GM23338 (cell line): ENCODE measurements at regions not wholly inside any gene's neighbourhood (a gene's known extent, or its start where the extent isn't known, plus 50 kb on each side); places are given as distances from the start of the nearest gene placed in this dataset.

Source experiments
- ATAC-seq: fragments of 200-7000 bp; cut with Tn5 transposase; 3 replicates; pipeline ENCODE4 v1.9.1; 2020
- DNase-seq: peaks from one replicate; pipeline ENCODE4 v3.0.0-alpha.2; 2015; ENCODE audit warnings: low spot score
- H2AFZ ChIP-seq: fragments of 200-600 bp; sonication (generic); 2 replicates; pipeline ENCODE4 v1.8.0; 2016; ENCODE audit warnings: antibody characterized with exemption, mild to moderate bottlenecking, moderate library complexity
- H3F3A ChIP-seq: fragments of 200-600 bp; sonication (generic); replicated peaks from 2 replicates; pipeline ENCODE4 v1.8.0; 2017; ENCODE audit warnings: antibody characterized with exemption, mixed run types, low read depth
- H3K27ac ChIP-seq: fragments of 200-600 bp; sonication (generic); 2 replicates; pipeline ENCODE4 v1.6.1; 2016; ENCODE audit warnings: low read depth
- H3K27me3 ChIP-seq: fragments of 200-600 bp; sonication (generic); 2 replicates; pipeline ENCODE4 v1.8.0; 2016; ENCODE audit warnings: mild to moderate bottlenecking, mixed run types, moderate library complexity; ENCODE audit not compliant: insufficient read depth
- H3K36me3 ChIP-seq: fragments of 200-600 bp; sonication (generic); 2 replicates; pipeline ENCODE4 v1.8.0; 2016; ENCODE audit warnings: mild to moderate bottlenecking; ENCODE audit not compliant: insufficient read depth
- H3K4me1 ChIP-seq: fragments of 200-600 bp; sonication (generic); 2 replicates; pipeline ENCODE4 v1.8.0; 2016; ENCODE audit warnings: mild to moderate bottlenecking, moderate library complexity; ENCODE audit not compliant: insufficient read depth
- H3K4me2 ChIP-seq: fragments of 200-600 bp; sonication (generic); 2 replicates; pipeline ENCODE4 v1.7.1; 2017; ENCODE audit warnings: mixed run types
- H3K4me3 ChIP-seq: fragments of 200-600 bp; sonication (generic); 2 replicates; pipeline ENCODE4 v1.6.1; 2016; ENCODE audit warnings: mixed run types
- H3K79me2 ChIP-seq: fragments of 200-600 bp; sonication (generic); replicated peaks from 2 replicates; pipeline ENCODE4 v1.8.0; 2017; ENCODE audit warnings: mild to moderate bottlenecking; ENCODE audit not compliant: insufficient read depth
- H3K9me2 ChIP-seq: fragments of 200-600 bp; sonication (generic); 2 replicates; pipeline ENCODE4 v1.8.0; 2017; ENCODE audit not compliant: insufficient read depth
- H4K20me1 ChIP-seq: fragments of 200-600 bp; sonication (generic); replicated peaks from 2 replicates; pipeline ENCODE4 v1.8.0; 2017; ENCODE audit warnings: mild to moderate bottlenecking; ENCODE audit not compliant: insufficient read depth
- H3K27ac Mint-ChIP-seq: 2 replicates; pipeline ENCODE4 v1.8.0; 2020; ENCODE audit warnings: inconsistent platforms, mild to moderate bottlenecking, moderate library complexity, mixed read lengths
- H3K27me3 Mint-ChIP-seq: 3 replicates; pipeline ENCODE4 v1.8.0; 2022; ENCODE audit warnings: low read depth, mild to moderate bottlenecking, moderate library complexity, mixed read lengths, inconsistent platforms; ENCODE audit not compliant: insufficient read depth, poor library complexity
- H3K36me3 Mint-ChIP-seq: 3 replicates; pipeline ENCODE4 v1.8.0; 2021; ENCODE audit warnings: low read depth, mild to moderate bottlenecking, inconsistent platforms, moderate library complexity, mixed read lengths
- H3K4me1 Mint-ChIP-seq: 3 replicates; pipeline ENCODE4 v1.8.0; 2020; ENCODE audit warnings: mild to moderate bottlenecking, inconsistent platforms, mixed read lengths
- H3K4me3 Mint-ChIP-seq: 3 replicates; pipeline ENCODE4 v1.8.0; 2021; ENCODE audit warnings: moderate library complexity, mild to moderate bottlenecking, inconsistent platforms, mixed read lengths
- H3K9me3 Mint-ChIP-seq: 3 replicates; pipeline ENCODE4 v1.8.0; 2020; ENCODE audit warnings: moderate library complexity, mild to moderate bottlenecking, inconsistent platforms, mixed read lengths
- CREB1 ChIP-seq: fragments of 250-450 bp; sonication (Bioruptor Pico); IDR thresholded peaks from 2 replicates; pipeline ENCODE4 v1.5.0; 2020; ENCODE audit warnings: low read depth, mild to moderate bottlenecking, moderate library complexity
- ETS1 ChIP-seq: IDR thresholded peaks from 2 replicates; pipeline ENCODE4 v1.6.1; 2016; ENCODE audit warnings: antibody characterized with exemption
- EZH2phosphoT487 ChIP-seq: fragments of 200-600 bp; sonication (generic); IDR thresholded peaks from one replicate; pipeline ENCODE4 v1.8.1; 2018; ENCODE audit warnings: antibody characterized with exemption; ENCODE audit not compliant: unreplicated experiment
- JUNB ChIP-seq: IDR thresholded peaks from one replicate; pipeline ENCODE4 v1.6.1; 2016; ENCODE audit warnings: antibody characterized with exemption; ENCODE audit not compliant: unreplicated experiment
- NANOG ChIP-seq: IDR thresholded peaks from 2 replicates; pipeline ENCODE4 v1.6.1; 2016; ENCODE audit warnings: antibody characterized with exemption, borderline replicate concordance
- POLR2AphosphoS5 ChIP-seq: IDR thresholded peaks from 2 replicates; pipeline ENCODE4 v1.6.1; 2016; ENCODE audit warnings: antibody characterized with exemption, low read depth
- STAT1 ChIP-seq: IDR thresholded peaks from one replicate; pipeline ENCODE4 v1.6.1; 2016; ENCODE audit warnings: antibody characterized with exemption; ENCODE audit not compliant: unreplicated experiment
- ZNF114 ChIP-seq: fragments of 250-450 bp; sonication (Bioruptor Pico); IDR thresholded peaks from 2 replicates; pipeline ENCODE4 v1.5.0; 2020; ENCODE audit warnings: mild to moderate bottlenecking, moderate library complexity
- ZNF331 ChIP-seq: fragments of 250-450 bp; sonication (Bioruptor Pico); IDR thresholded peaks from 2 replicates; pipeline ENCODE4 v1.5.0; 2020; ENCODE audit warnings: low read depth, mild to moderate bottlenecking, moderate library complexity
- TF ChIP-seq, protein P1 (sequence below): IDR thresholded peaks from one replicate; pipeline ENCODE4 v1.6.1; 2018; ENCODE audit warnings: antibody characterized with exemption; ENCODE audit not compliant: unreplicated experiment
- TF ChIP-seq, protein P2 (sequence below): fragments of 250-450 bp; sonication (Bioruptor Pico); IDR thresholded peaks from 2 replicates; pipeline ENCODE4 v1.5.0; 2020; ENCODE audit warnings: mild to moderate bottlenecking, moderate library complexity

DNA sequence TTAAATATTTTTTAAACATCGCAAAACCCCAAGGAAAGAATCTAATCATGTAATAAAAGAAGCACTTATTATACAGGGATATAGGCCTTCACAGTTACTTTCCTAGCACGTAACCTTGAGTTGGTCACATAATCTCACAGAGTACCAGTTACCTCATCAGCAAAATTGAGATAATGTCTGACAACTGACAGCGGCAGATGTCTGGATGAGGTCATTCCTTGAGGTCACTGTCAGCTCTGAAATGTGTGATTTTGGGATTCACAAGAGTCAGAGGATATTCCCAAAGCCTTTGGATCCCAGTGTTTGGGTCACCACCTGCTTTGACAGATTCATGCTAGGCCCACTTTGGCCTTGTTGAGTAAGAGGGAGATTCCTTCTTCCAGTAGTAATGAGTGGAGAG lies 151.4 kb upstream of the SEMA6D start:
- Mint-ChIP-seq H3K4me3 (no peak overlapping the region), H3K36me3 (peaks cover 4% of the 10 kb centered on the region; the same call in 1 of the 3 replicates)

More for the DNA sequence above, 151.4 kb upstream of the SEMA6D start:
- no peak for DNase-seq
- Histone ChIP-seq H3K36me3 (no peaks in the 10 kb centered on the region; the same call in 1 of the 2 replicates), H3K4me2 (no peak overlapping the region), H3K27me3 (no peaks in the 10 kb centered on the region), H3K4me3 (no peak overlapping the region), H3F3A (no peaks in the 10 kb centered on the region), H2AFZ (no peak overlapping the region), H3K4me1 (no peaks in the 10 kb centered on the region), H3K9me2 (no peaks in the 10 kb centered on the region; the same call in 1 of the 2 replicates), H3K27ac (no peak overlapping the region), H3K79me2 (no peaks in the 10 kb centered on the region), H4K20me1 (no peaks in the 10 kb centered on the region)
- TF ChIP-seq ETS1 (no peak), STAT1 (no peak), EZH2phosphoT487 (no peak), ZNF331 (CRISPR knock-in tag) (no peak), JUNB (no peak), CREB1 (CRISPR knock-in tag) (no peak), POLR2AphosphoS5 (no peak), ZNF114 (CRISPR knock-in tag) (no peak), NANOG (no peak)
- TF ChIP-seq, protein P1, sequence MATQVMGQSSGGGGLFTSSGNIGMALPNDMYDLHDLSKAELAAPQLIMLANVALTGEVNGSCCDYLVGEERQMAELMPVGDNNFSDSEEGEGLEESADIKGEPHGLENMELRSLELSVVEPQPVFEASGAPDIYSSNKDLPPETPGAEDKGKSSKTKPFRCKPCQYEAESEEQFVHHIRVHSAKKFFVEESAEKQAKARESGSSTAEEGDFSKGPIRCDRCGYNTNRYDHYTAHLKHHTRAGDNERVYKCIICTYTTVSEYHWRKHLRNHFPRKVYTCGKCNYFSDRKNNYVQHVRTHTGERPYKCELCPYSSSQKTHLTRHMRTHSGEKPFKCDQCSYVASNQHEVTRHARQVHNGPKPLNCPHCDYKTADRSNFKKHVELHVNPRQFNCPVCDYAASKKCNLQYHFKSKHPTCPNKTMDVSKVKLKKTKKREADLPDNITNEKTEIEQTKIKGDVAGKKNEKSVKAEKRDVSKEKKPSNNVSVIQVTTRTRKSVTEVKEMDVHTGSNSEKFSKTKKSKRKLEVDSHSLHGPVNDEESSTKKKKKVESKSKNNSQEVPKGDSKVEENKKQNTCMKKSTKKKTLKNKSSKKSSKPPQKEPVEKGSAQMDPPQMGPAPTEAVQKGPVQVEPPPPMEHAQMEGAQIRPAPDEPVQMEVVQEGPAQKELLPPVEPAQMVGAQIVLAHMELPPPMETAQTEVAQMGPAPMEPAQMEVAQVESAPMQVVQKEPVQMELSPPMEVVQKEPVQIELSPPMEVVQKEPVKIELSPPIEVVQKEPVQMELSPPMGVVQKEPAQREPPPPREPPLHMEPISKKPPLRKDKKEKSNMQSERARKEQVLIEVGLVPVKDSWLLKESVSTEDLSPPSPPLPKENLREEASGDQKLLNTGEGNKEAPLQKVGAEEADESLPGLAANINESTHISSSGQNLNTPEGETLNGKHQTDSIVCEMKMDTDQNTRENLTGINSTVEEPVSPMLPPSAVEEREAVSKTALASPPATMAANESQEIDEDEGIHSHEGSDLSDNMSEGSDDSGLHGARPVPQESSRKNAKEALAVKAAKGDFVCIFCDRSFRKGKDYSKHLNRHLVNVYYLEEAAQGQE: no peak
- TF ChIP-seq, protein P2, sequence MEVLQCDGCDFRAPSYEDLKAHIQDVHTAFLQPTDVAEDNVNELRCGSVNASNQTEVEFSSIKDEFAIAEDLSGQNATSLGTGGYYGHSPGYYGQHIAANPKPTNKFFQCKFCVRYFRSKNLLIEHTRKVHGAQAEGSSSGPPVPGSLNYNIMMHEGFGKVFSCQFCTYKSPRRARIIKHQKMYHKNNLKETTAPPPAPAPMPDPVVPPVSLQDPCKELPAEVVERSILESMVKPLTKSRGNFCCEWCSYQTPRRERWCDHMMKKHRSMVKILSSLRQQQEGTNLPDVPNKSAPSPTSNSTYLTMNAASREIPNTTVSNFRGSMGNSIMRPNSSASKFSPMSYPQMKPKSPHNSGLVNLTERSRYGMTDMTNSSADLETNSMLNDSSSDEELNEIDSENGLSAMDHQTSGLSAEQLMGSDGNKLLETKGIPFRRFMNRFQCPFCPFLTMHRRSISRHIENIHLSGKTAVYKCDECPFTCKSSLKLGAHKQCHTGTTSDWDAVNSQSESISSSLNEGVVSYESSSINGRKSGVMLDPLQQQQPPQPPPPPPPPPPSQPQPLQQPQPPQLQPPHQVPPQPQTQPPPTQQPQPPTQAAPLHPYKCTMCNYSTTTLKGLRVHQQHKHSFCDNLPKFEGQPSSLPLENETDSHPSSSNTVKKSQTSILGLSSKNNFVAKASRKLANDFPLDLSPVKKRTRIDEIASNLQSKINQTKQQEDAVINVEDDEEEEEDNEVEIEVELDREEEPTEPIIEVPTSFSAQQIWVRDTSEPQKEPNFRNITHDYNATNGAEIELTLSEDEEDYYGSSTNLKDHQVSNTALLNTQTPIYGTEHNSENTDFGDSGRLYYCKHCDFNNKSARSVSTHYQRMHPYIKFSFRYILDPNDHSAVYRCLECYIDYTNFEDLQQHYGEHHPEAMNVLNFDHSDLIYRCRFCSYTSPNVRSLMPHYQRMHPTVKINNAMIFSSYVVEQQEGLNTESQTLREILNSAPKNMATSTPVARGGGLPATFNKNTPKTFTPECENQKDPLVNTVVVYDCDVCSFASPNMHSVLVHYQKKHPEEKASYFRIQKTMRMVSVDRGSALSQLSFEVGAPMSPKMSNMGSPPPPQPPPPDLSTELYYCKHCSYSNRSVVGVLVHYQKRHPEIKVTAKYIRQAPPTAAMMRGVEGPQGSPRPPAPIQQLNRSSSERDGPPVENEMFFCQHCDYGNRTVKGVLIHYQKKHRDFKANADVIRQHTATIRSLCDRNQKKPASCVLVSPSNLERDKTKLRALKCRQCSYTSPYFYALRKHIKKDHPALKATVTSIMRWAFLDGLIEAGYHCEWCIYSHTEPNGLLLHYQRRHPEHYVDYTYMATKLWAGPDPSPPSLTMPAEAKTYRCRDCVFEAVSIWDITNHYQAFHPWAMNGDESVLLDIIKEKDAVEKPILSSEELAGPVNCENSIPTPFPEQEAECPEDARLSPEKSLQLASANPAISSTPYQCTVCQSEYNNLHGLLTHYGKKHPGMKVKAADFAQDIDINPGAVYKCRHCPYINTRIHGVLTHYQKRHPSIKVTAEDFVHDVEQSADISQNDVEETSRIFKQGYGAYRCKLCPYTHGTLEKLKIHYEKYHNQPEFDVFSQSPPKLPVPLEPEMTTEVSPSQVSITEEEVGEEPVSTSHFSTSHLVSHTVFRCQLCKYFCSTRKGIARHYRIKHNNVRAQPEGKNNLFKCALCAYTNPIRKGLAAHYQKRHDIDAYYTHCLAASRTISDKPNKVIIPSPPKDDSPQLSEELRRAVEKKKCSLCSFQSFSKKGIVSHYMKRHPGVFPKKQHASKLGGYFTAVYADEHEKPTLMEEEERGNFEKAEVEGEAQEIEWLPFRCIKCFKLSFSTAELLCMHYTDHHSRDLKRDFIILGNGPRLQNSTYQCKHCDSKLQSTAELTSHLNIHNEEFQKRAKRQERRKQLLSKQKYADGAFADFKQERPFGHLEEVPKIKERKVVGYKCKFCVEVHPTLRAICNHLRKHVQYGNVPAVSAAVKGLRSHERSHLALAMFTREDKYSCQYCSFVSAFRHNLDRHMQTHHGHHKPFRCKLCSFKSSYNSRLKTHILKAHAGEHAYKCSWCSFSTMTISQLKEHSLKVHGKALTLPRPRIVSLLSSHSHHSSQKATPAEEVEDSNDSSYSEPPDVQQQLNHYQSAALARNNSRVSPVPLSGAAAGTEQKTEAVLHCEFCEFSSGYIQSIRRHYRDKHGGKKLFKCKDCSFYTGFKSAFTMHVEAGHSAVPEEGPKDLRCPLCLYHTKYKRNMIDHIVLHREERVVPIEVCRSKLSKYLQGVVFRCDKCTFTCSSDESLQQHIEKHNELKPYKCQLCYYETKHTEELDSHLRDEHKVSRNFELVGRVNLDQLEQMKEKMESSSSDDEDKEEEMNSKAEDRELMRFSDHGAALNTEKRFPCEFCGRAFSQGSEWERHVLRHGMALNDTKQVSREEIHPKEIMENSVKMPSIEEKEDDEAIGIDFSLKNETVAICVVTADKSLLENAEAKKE: no peak
- Mint-ChIP-seq H3K9me3 (peaks cover 7% of the 10 kb centered on the region), H3K4me1 (no peaks in the 10 kb centered on the region), H3K27ac (no peak overlapping the region), H3K27me3 (no peaks in the 10 kb centered on the region)
- ATAC-seq: no peak
